VCaP (cell line): ENCODE measurements at regions not wholly inside any gene's neighbourhood (a gene's known extent, or its start where the extent isn't known, plus 50 kb on each side); places are given as distances from the start of the nearest gene placed in this dataset.

Experiments used
- H3K27ac ChIP-seq: fragments of 450-650 bp; 2 replicates; pipeline ENCODE4 v1.5.1; 2017
- CTCF ChIP-seq: fragments of 450-650 bp; conservative IDR thresholded peaks from 2 replicates; pipeline ENCODE4 v1.5.1; 2017; ENCODE audit warnings: mild to moderate bottlenecking, moderate library complexity

- no peak for TF ChIP-seq CTCF
- H3K27ac ChIP-seq = no peak overlapping the region
These were observed 1442.2 kb upstream of the ALCAM start for GRCh38 chr3:103924544-103924943.

- no peak for TF ChIP-seq CTCF
- H3K27ac ChIP-seq = no peak overlapping the region
These were observed 1439.8 kb upstream of the ALCAM start for GRCh38 chr3:103926936-103927335.

DNA sequence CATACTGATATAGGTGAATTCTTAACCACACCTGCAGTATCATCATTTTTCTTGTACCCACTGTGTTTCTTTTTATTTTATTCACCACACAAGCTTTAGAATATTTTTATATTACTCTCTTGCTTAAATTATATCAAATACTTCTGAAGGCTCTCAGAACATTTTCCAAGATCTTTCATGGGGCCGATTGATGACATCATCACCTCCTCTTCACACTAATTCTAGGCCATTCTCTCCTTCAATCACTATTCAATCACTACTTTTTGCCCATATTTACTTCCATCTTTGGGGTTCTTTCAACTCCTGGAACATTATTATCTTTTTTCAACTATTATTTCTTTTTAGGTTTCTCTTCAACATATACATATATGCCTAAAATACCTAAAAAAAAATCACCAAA is 1438.8 kb upstream of the ALCAM start:
- H3K27ac ChIP-seq = no peak overlapping the region
- no peak for TF ChIP-seq CTCF

DNA sequence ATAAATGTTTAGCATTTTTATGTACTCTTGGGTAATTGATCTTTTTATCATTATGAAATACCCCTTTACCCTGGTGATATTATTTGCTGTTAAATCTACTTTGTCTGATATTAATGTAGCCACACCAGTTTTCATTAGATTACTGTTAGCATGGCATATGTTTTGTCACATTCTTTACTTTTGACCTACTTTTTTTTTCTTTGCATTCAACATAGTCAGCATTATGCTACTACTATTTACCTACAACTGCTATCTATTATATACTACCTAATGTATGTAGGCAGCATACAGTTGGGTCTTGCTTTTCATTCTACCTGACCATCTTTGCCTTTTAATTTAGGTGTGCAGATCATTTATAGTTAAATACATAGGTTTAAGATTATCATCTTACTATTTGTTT is 1429.6 kb upstream of the ALCAM start:
- no peak overlapping the region for H3K27ac ChIP-seq
- no peak for TF ChIP-seq CTCF

GRCh38 chr3:103947062-103947461 is 1419.6 kb upstream of the ALCAM start:
- no peak for TF ChIP-seq CTCF
- no peak overlapping the region for H3K27ac ChIP-seq

DNA sequence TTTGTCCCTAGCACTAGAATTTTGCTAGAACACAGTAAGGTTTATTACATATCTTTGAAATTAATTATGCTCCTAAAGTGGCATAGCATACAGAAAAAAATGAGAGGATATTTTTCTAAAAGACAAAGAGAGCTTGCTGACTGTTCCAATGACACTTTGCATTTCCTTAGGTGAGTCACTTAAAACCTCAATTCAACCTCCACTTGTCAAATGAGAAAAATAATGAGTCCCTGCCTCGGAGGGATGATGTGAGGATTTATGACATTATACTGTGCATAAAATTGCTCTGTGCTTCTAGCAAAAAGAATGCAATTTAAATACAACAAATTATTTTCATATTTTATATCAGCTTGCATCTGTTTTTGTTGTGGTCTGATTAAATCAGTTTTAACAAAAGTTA is 1417.0 kb upstream of the ALCAM start:
- no peak overlapping the region for H3K27ac ChIP-seq
- no peak for TF ChIP-seq CTCF

DNA sequence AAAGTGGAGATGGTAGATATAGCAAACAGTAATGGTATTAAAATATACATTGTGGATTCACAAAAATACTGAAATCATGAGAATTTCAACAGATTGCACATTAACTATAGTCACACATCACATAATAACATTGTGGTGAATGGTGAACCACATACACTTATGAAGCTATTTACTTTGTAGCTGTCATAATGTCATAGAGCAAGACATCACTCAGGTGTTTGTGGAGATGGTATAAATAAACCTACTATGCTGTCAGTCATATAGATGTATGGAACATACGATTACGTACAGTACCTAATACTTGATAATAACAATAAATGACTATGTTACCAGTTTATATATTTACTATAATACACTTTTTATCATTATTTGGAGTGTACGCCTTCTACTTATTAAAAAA is 1416.0 kb upstream of the ALCAM start:
- no peak overlapping the region for H3K27ac ChIP-seq
- TF ChIP-seq CTCF = no peak

DNA sequence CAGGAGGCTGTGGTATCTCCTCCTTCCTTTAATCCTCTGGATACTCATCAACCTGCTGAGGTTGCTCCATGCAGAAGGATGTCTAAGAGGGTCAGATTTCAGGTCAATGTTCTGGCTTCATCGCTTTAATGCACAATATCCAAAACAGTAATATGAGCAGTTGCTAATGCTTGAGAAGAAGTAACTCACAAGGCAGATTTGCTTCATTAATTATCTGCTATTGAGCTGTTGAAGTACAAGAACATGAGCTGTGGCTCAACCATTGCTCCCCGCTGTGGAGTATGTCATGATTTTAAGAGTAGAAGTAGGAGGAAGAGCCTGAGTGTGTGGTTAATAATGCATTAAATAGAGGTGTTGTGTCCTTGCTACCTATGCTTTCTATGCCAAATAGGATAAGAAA is 1412.9 kb upstream of the ALCAM start:
- TF ChIP-seq CTCF = no peak
- H3K27ac ChIP-seq = no peak overlapping the region
